ENCODE measurements at regions not wholly inside any gene's neighbourhood (a gene's known extent, or its start where the extent isn't known, plus 50 kb on each side); places are given as distances from the start of the nearest gene placed in this dataset.
"Not testable (repeated sequence)": the region's sequence is repeated elsewhere in the genome, so short reads cannot be mapped to it uniquely, and the experiment has no call there.

- H3K4me1 ChIP-seq (ENCODE audit: control insufficient read depth, insufficient read depth, low read length): peaks cover 7% of the 10 kb centered on the region
- 67% methylated on average over 5 of the region's 10 CpGs for WGBS (ENCODE audit: insufficient coverage)
- peaks cover 12% of the 10 kb centered on the region for H3K27me3 ChIP-seq (ENCODE audit: control insufficient read depth, insufficient read depth, low read length)
- DNase-seq: peak; percentile 14
- no peak overlapping the region for H3K4me3 ChIP-seq (ENCODE audit: low read length)
- no peak overlapping the region for H3K27ac ChIP-seq (ENCODE audit: low read length)
- peaks cover 2% of the 10 kb centered on the region for H3K9me3 ChIP-seq (replicated peaks; ENCODE audit: control insufficient read depth, low read depth, low read length)
- no peaks in the 10 kb centered on the region for H3K36me3 ChIP-seq (ENCODE audit: control insufficient read depth, insufficient read depth, low read length)
Measured at GRCh38 chr17:79549141-79549915, 61.5 kb downstream of the RBFOX3 start.

GRCh38 chr17:79548116-79548515 is 62.7 kb downstream of the RBFOX3 start:
- Histone ChIP-seq H3K27ac (ENCODE audit: low read length) (no peak overlapping the region), H3K4me3 (ENCODE audit: low read length) (no peak overlapping the region), H3K9me3 (replicated peaks; ENCODE audit: control insufficient read depth, low read depth, low read length) (peaks cover 2% of the 10 kb centered on the region), H3K4me1 (ENCODE audit: control insufficient read depth, insufficient read depth, low read length) (peaks cover 7% of the 10 kb centered on the region), H3K27me3 (ENCODE audit: control insufficient read depth, insufficient read depth, low read length) (peaks cover 25% of the 10 kb centered on the region), H3K36me3 (ENCODE audit: control insufficient read depth, insufficient read depth, low read length) (no peaks in the 10 kb centered on the region)
- DNase-seq: no peak
- WGBS (ENCODE audit: insufficient coverage): 83% methylated on average over 12 of the region's 14 CpGs

GRCh38 chr17:79547586-79547985 is 63.3 kb downstream of the RBFOX3 start:
- DNase-seq: no peak
- H3K27me3 ChIP-seq (ENCODE audit: control insufficient read depth, insufficient read depth, low read length): peaks cover 29% of the 10 kb centered on the region
- no peak overlapping the region for H3K4me3 ChIP-seq (ENCODE audit: low read length)
- H3K9me3 ChIP-seq (replicated peaks; ENCODE audit: control insufficient read depth, low read depth, low read length): peaks cover 2% of the 10 kb centered on the region
- no peak overlapping the region for H3K27ac ChIP-seq (ENCODE audit: low read length)
- peaks cover 7% of the 10 kb centered on the region for H3K4me1 ChIP-seq (ENCODE audit: control insufficient read depth, insufficient read depth, low read length)
- WGBS (ENCODE audit: insufficient coverage): 77% methylated on average over 9 of the region's 10 CpGs
- H3K36me3 ChIP-seq (ENCODE audit: control insufficient read depth, insufficient read depth, low read length): no peaks in the 10 kb centered on the region

GRCh38 chr17:79547171-79547570 is 63.7 kb downstream of the RBFOX3 start:
- DNase-seq; H3K4me3 ChIP-seq (ENCODE audit: low read length); H3K36me3 ChIP-seq (ENCODE audit: control insufficient read depth, insufficient read depth, low read length); H3K27ac ChIP-seq (ENCODE audit: low read length); H3K9me3 ChIP-seq (replicated peaks; ENCODE audit: control insufficient read depth, low read depth, low read length); H3K4me1 ChIP-seq (ENCODE audit: control insufficient read depth, insufficient read depth, low read length): not testable (repeated sequence)
- 90% methylated on average over 10 of the region's 12 CpGs for WGBS (ENCODE audit: insufficient coverage)
- peaks cover 30% of the 10 kb centered on the region for H3K27me3 ChIP-seq (ENCODE audit: control insufficient read depth, insufficient read depth, low read length)

GRCh38 chr17:79546386-79546785 is 64.5 kb downstream of the RBFOX3 start:
- H3K27me3 ChIP-seq (ENCODE audit: control insufficient read depth, insufficient read depth, low read length): peaks cover 34% of the 10 kb centered on the region
- WGBS (ENCODE audit: insufficient coverage): 83% methylated on average over 8 of the region's 10 CpGs

GRCh38 chr17:79545251-79546005 is 65.4 kb downstream of the RBFOX3 start:
- DNase-seq: no peak
- Histone ChIP-seq H3K4me3 (ENCODE audit: low read length) (no peak overlapping the region), H3K36me3 (ENCODE audit: control insufficient read depth, insufficient read depth, low read length) (no peaks in the 10 kb centered on the region), H3K4me1 (ENCODE audit: control insufficient read depth, insufficient read depth, low read length) (peaks cover 7% of the 10 kb centered on the region), H3K27ac (ENCODE audit: low read length) (no peak overlapping the region), H3K27me3 (ENCODE audit: control insufficient read depth, insufficient read depth, low read length) (peaks cover 36% of the 10 kb centered on the region), H3K9me3 (replicated peaks; ENCODE audit: control insufficient read depth, low read depth, low read length) (no peaks in the 10 kb centered on the region)
- WGBS (ENCODE audit: insufficient coverage): 56% methylated on average over 7 of the region's 20 CpGs

More at GRCh38 chr17:79546386-79546785, 64.5 kb downstream of the RBFOX3 start:
- peaks cover 7% of the 10 kb centered on the region for H3K4me1 ChIP-seq (ENCODE audit: control insufficient read depth, insufficient read depth, low read length)
- no peak for DNase-seq
- H3K4me3 ChIP-seq (ENCODE audit: low read length): no peak overlapping the region
- no peaks in the 10 kb centered on the region for H3K9me3 ChIP-seq (replicated peaks; ENCODE audit: control insufficient read depth, low read depth, low read length)
- H3K27ac ChIP-seq (ENCODE audit: low read length): no peak overlapping the region
- no peaks in the 10 kb centered on the region for H3K36me3 ChIP-seq (ENCODE audit: control insufficient read depth, insufficient read depth, low read length)

- WGBS (ENCODE audit: insufficient coverage): 80% methylated on average over 15 of the region's 19 CpGs
- Histone ChIP-seq H3K27ac (ENCODE audit: low read length) (no peak overlapping the region), H3K36me3 (ENCODE audit: control insufficient read depth, insufficient read depth, low read length) (no peaks in the 10 kb centered on the region), H3K9me3 (replicated peaks; ENCODE audit: control insufficient read depth, low read depth, low read length) (no peaks in the 10 kb centered on the region), H3K27me3 (ENCODE audit: control insufficient read depth, insufficient read depth, low read length) (peaks cover 36% of the 10 kb centered on the region), H3K4me3 (ENCODE audit: low read length) (no peak overlapping the region), H3K4me1 (ENCODE audit: control insufficient read depth, insufficient read depth, low read length) (peaks cover 5% of the 10 kb centered on the region)
- DNase-seq: no peak
Measured at GRCh38 chr17:79544142-79544914, 66.5 kb downstream of the RBFOX3 start.

GRCh38 chr17:79543531-79543930 is 67.3 kb downstream of the RBFOX3 start:
- Histone ChIP-seq H3K27ac (ENCODE audit: low read length) (no peak overlapping the region), H3K4me1 (ENCODE audit: control insufficient read depth, insufficient read depth, low read length) (no peaks in the 10 kb centered on the region), H3K9me3 (replicated peaks; ENCODE audit: control insufficient read depth, low read depth, low read length) (peaks cover 1% of the 10 kb centered on the region), H3K36me3 (ENCODE audit: control insufficient read depth, insufficient read depth, low read length) (no peaks in the 10 kb centered on the region), H3K4me3 (ENCODE audit: low read length) (no peak overlapping the region), H3K27me3 (ENCODE audit: control insufficient read depth, insufficient read depth, low read length) (peaks cover 37% of the 10 kb centered on the region)
- 55% methylated on average over 11 of the region's 15 CpGs for WGBS (ENCODE audit: insufficient coverage)
- no peak for DNase-seq

- Histone ChIP-seq H3K9me3 (replicated peaks; ENCODE audit: control insufficient read depth, low read depth, low read length) (peaks cover 2% of the 10 kb centered on the region), H3K27me3 (ENCODE audit: control insufficient read depth, insufficient read depth, low read length) (peaks cover 37% of the 10 kb centered on the region), H3K36me3 (ENCODE audit: control insufficient read depth, insufficient read depth, low read length) (no peaks in the 10 kb centered on the region), H3K4me1 (ENCODE audit: control insufficient read depth, insufficient read depth, low read length) (no peaks in the 10 kb centered on the region), H3K4me3 (ENCODE audit: low read length) (no peak overlapping the region), H3K27ac (ENCODE audit: low read length) (no peak overlapping the region)
- WGBS (ENCODE audit: insufficient coverage): 71% methylated on average over 4 of the region's 8 CpGs
- no peak for DNase-seq
Measured at GRCh38 chr17:79542718-79543117, 68.1 kb downstream of the RBFOX3 start.

Data from muscle of leg (tissue), 3 donors.